Peyer's patch (tissue), 4 donors: ENCODE measurements at regions not wholly inside any gene's neighbourhood (a gene's known extent, or its start where the extent isn't known, plus 50 kb on each side); places are given as distances from the start of the nearest gene placed in this dataset.

Source experiments
- DNase-seq, 3 donors: peaks; one replicate each; pipeline ENCODE4 v3.0.0-alpha.2; 2017 to 2019
- H3K27ac ChIP-seq, 4 donors: fragments of 200-600 bp; sonication (generic); one replicate each; pipeline ENCODE4 v1.5.1; 2016 to 2019
- H3K27me3 ChIP-seq, 2 donors: fragments of 200-600 bp; sonication (generic); one replicate each; pipeline ENCODE4 v1.5.1; 2019
- H3K36me3 ChIP-seq, 3 donors: fragments of 200-600 bp; sonication (generic); one replicate each; pipeline ENCODE4 v1.5.1; 2016 to 2019
- H3K4me1 ChIP-seq, 4 donors: fragments of 200-600 bp; sonication (generic); one replicate each; pipeline ENCODE4 v1.5.1; 2016 to 2019
- H3K4me3 ChIP-seq, 4 donors: fragments of 200-600 bp; sonication (generic); 1 replicate in 3 of 4; 2 replicates in 1 of 4; pipeline ENCODE4 v1.5.1; 2016 to 2019; ENCODE audit warnings: mild to moderate bottlenecking in 1 of 4
- H3K9me3 ChIP-seq, 4 donors: fragments of 200-600 bp; sonication (generic); one replicate each; pipeline ENCODE4 v1.5.1; 2016 to 2019; ENCODE audit warnings: mild to moderate bottlenecking in 1 of 4
- CTCF ChIP-seq, 6 experiments: fragments of 450-650 bp in 4 of 6; fragments of 200-600 bp in 2 of 6; sonication (generic) in 1 of 6; IDR thresholded peaks; one replicate each; pipeline ENCODE4 v1.5.1; 2017 to 2019; ENCODE audit warnings: antibody characterized with exemption in 6 of 6, mild to moderate bottlenecking in 3 of 6, moderate library complexity in 1 of 6
- POLR2A ChIP-seq, 2 donors: fragments of 450-650 bp; IDR thresholded peaks; one replicate each; pipeline ENCODE4 v1.5.1; 2017; ENCODE audit warnings: antibody characterized with exemption in 2 of 2, mild to moderate bottlenecking in 2 of 2, moderate library complexity in 2 of 2

GRCh38 chr13:107348925-107349324, 781.0 kb upstream of the ARGLU1 start:
- Histone ChIP-seq H3K27ac (no peak overlapping the region), H3K4me3 (no peak overlapping the region), H3K27me3 (no peaks in the 10 kb centered on the region), H3K9me3 (no peaks in the 10 kb centered on the region), H3K4me1 (no peaks in the 10 kb centered on the region), H3K36me3 (no peaks in the 10 kb centered on the region)
- TF ChIP-seq POLR2A (IDR thresholded peaks at IDR 0.05) (no peak), CTCF (IDR thresholded peaks at IDR 0.05) (no peak)
- no peak for DNase-seq

- DNase-seq = no peak
- Histone ChIP-seq H3K27ac (no peak overlapping the region), H3K27me3 (no peaks in the 10 kb centered on the region)
Observed at GRCh38 chr13:107348471-107348870, 780.5 kb upstream of the ARGLU1 start.

GRCh38 chr13:107347641-107348369, 779.9 kb upstream of the ARGLU1 start:
- TF ChIP-seq CTCF (IDR thresholded peaks at IDR 0.05) (no peak), POLR2A (IDR thresholded peaks at IDR 0.05) (no peak)
- Histone ChIP-seq H3K27me3 (no peaks in the 10 kb centered on the region), H3K9me3 (no peaks in the 10 kb centered on the region), H3K4me3 (no peak overlapping the region), H3K36me3 (no peaks in the 10 kb centered on the region), H3K4me1 (no peaks in the 10 kb centered on the region), H3K27ac (no peak overlapping the region)
- DNase-seq = no peak

More at GRCh38 chr13:107348471-107348870, 780.5 kb upstream of the ARGLU1 start:
- no peaks in the 10 kb centered on the region for H3K36me3 ChIP-seq
- TF ChIP-seq CTCF (IDR thresholded peaks at IDR 0.05) (no peak), POLR2A (IDR thresholded peaks at IDR 0.05) (no peak)
- no peaks in the 10 kb centered on the region for H3K9me3 ChIP-seq
- H3K4me1 ChIP-seq = no peaks in the 10 kb centered on the region
- no peak overlapping the region for H3K4me3 ChIP-seq

- no peak for DNase-seq
- H3K9me3 ChIP-seq = no peaks in the 10 kb centered on the region
- H3K4me3 ChIP-seq = no peak overlapping the region
- H3K4me1 ChIP-seq = no peaks in the 10 kb centered on the region
- no peak for TF ChIP-seq CTCF (IDR thresholded peaks at IDR 0.05)
- TF ChIP-seq POLR2A (IDR thresholded peaks at IDR 0.05) = no peak
- H3K27ac ChIP-seq = no peak overlapping the region
- H3K27me3 ChIP-seq = no peaks in the 10 kb centered on the region
- no peaks in the 10 kb centered on the region for H3K36me3 ChIP-seq
Observed at GRCh38 chr13:107342747-107343146, 774.8 kb upstream of the ARGLU1 start.

GRCh38 chr13:107339209-107339608, 771.3 kb upstream of the ARGLU1 start:
- DNase-seq = no peak
- no peaks in the 10 kb centered on the region for H3K9me3 ChIP-seq
- H3K36me3 ChIP-seq = no peaks in the 10 kb centered on the region

More at GRCh38 chr13:107339209-107339608, 771.3 kb upstream of the ARGLU1 start:
- H3K27me3 ChIP-seq = no peaks in the 10 kb centered on the region
- H3K4me3 ChIP-seq = no peak overlapping the region
- no peaks in the 10 kb centered on the region for H3K4me1 ChIP-seq
- TF ChIP-seq CTCF (IDR thresholded peaks at IDR 0.05) (no peak), POLR2A (IDR thresholded peaks at IDR 0.05) (no peak)
- no peak overlapping the region for H3K27ac ChIP-seq
